LNCaP clone FGC (cell line): ENCODE measurements at regions not wholly inside any gene's neighbourhood (a gene's known extent, or its start where the extent isn't known, plus 50 kb on each side); places are given as distances from the start of the nearest gene placed in this dataset.

Source experiments
- DNase-seq: peaks from one replicate; pipeline ENCODE4 v3.0.0-alpha.2; 2011; ENCODE audit warnings: low read depth
- H3K4me3 ChIP-seq: 2 replicates; pipeline ENCODE4 v1.5.1; 2011; ENCODE audit warnings: mild to moderate bottlenecking, low read depth, low read length, control low read depth
- TF ChIP-seq, protein P1 (sequence below): IDR thresholded peaks from 2 replicates; pipeline ENCODE4 v1.5.1; 2012; ENCODE audit warnings: mild to moderate bottlenecking; ENCODE audit not compliant: control insufficient read depth, insufficient read depth; ENCODE audit errors: extremely low read depth

DNA sequence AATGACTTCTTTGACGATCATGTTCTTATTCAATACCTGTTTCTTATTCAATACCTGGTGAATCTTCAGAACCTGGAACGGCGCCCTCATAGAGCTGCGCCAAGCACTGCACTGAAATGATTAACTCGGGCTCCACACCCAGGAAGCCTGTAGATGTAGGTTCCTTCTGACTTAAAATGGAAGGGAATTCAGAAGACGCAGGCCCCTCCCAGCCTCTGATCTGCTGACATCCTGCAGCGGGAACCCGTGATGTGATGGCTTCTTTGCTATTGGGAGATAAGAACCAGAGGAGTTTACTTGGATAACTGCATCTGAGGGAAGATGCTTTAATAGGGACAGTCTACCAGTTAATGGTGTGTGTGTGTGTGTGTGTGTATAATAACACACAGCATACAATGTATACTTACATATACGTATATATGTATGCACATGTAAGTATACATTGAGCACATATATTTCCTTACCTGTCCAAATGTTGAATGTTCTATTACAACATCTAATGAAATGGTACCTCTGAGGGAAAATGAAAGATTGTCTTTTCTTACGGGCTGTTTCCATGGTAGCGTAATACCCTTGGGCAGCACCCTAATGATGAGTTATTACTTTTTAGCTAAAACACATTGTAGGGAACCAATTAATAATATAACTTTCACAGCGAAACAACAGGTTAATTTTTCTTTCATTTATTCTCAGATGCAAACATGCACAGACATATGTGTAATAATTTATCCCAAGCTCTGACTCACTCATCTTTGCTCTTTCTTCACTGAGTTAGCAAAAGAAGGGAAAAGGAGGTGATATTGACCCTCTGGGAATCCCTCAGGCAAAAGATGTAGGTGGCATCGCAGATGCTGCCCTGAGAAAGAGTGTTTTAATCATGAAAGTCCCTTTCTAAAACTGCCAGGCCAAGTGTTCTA, 379.8 kb downstream of the SIPA1L2 start:
- DNase-seq, result no peak
- TF ChIP-seq, protein P1, sequence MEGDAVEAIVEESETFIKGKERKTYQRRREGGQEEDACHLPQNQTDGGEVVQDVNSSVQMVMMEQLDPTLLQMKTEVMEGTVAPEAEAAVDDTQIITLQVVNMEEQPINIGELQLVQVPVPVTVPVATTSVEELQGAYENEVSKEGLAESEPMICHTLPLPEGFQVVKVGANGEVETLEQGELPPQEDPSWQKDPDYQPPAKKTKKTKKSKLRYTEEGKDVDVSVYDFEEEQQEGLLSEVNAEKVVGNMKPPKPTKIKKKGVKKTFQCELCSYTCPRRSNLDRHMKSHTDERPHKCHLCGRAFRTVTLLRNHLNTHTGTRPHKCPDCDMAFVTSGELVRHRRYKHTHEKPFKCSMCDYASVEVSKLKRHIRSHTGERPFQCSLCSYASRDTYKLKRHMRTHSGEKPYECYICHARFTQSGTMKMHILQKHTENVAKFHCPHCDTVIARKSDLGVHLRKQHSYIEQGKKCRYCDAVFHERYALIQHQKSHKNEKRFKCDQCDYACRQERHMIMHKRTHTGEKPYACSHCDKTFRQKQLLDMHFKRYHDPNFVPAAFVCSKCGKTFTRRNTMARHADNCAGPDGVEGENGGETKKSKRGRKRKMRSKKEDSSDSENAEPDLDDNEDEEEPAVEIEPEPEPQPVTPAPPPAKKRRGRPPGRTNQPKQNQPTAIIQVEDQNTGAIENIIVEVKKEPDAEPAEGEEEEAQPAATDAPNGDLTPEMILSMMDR, result no peak
- H3K4me3 ChIP-seq, result no peak overlapping the region

GRCh38 chr1:232249339-232249738, 380.6 kb downstream of the SIPA1L2 start:
- H3K4me3 ChIP-seq, result no peak overlapping the region
- TF ChIP-seq, protein P1, result no peak
- no peak for DNase-seq

DNA sequence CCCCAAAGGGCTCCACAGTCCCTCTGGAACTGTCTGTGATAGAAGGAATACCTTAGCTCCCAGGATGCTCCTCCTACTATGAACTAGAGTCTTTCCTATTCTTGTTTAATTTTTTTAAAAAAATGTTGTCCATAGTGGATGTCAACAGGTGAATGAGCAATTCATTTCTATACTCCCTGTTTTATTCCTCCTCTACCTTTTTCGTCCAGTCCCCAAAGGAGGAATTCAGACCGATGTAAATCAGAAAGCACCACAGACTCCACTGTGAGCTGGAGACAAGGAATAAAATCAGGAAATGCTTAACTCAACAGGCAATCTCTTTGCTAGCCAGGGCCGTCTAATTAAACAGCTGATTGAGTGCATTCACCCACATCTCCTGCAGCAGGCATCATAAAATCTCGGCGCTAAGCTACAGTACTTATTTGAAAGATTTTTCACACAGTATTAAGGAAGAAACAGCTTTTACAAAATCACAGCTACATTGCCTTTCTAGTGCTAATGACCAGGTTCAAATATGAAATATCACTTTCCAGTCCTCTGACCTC, 381.6 kb downstream of the SIPA1L2 start:
- DNase-seq, result no peak
- TF ChIP-seq, protein P1, result no peak
- H3K4me3 ChIP-seq, result no peak overlapping the region

DNA sequence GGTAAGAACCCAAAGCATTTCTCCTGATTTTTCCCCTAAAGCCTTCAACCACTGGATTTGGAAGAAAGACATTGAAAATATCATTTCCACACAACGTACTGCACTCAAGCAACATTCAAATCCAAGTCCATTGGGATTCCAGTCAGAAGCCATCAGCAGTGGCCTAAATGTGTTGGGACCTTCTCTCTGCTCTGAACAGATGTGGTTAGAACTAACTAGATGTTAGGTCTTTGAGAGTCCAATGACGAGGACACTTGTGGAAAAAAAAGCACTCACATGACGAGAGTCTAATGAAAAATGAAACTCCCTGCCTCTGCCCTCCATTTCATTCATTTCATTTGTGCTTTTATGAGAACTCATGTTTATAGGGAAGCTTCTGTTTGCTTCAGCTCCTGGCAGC, 382.3 kb downstream of the SIPA1L2 start:
- TF ChIP-seq, protein P1, result no peak
- no peak overlapping the region for H3K4me3 ChIP-seq
- DNase-seq, result no peak

DNA sequence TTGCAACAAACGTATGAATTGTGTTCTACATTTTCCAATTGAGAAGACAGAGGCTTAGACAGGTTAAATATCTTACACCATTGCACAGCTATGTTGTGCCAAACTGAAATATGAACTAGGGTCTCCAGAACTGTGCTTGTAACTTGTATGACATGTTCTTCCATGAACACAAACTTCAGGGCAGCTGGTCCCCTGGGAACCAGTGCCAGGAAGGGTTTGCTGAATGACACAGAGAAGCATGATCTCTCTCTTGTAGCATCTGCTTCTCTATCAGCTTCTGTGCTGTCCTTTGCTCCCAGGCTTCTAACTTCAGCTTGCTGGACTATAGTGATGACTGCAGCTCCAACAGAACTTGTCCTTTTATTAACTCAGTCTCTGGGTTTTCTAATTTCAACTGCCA, 385.5 kb downstream of the SIPA1L2 start:
- TF ChIP-seq, protein P1, result no peak
- no peak for DNase-seq
- no peak overlapping the region for H3K4me3 ChIP-seq

DNA sequence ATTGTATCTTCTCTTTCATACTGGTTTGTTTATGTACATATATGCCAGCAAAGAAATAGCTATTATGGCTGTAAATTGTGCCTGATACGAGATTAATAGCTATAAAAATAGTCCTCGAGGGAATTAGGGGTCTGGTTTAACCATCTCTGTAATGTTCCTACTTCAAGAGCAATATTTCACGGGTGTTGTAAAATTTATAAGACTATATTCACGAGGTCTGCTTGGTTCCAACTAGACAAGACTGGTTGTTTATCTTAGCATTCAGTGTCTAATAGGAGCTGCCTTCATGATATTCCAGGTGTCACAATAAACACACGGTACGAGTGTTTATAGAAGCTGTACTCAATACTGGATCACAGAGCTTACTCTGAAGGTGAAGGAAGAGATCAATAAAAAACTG, 389.9 kb downstream of the SIPA1L2 start:
- H3K4me3 ChIP-seq, result no peak overlapping the region
- no peak for DNase-seq
- TF ChIP-seq, protein P1, result no peak
